Nephron progenitor cell (in vitro differentiated cells): ENCODE measurements at regions not wholly inside any gene's neighbourhood (a gene's known extent, or its start where the extent isn't known, plus 50 kb on each side); places are given as distances from the start of the nearest gene placed in this dataset.

Source experiments
- DNase-seq: peaks from one replicate; pipeline ENCODE4 v3.0.0; 2021
- H3K27ac Mint-ChIP-seq: 2 replicates; pipeline ENCODE4 v1.8.0; 2021; ENCODE audit warnings: mild to moderate bottlenecking, moderate library complexity, mixed read lengths
- H3K27me3 Mint-ChIP-seq: 2 replicates; pipeline ENCODE4 v1.8.0; 2021; ENCODE audit warnings: mild to moderate bottlenecking, low read depth, mixed read lengths; ENCODE audit not compliant: poor library complexity
- H3K36me3 Mint-ChIP-seq: 2 replicates; pipeline ENCODE4 v1.8.0; 2021; ENCODE audit warnings: low read depth, mixed read lengths
- H3K4me1 Mint-ChIP-seq: 2 replicates; pipeline ENCODE4 v1.8.0; 2021; ENCODE audit warnings: mixed read lengths
- H3K4me3 Mint-ChIP-seq: 2 replicates; pipeline ENCODE4 v1.8.0; 2021; ENCODE audit warnings: mild to moderate bottlenecking, moderate library complexity, mixed read lengths
- H3K9me3 Mint-ChIP-seq: 2 replicates; pipeline ENCODE4 v1.8.0; 2021; ENCODE audit warnings: mild to moderate bottlenecking, moderate library complexity, mixed read lengths
- TF ChIP-seq, protein P1 (sequence below): fragments of 200-600 bp; sonication (generic); IDR thresholded peaks from 2 replicates; pipeline ENCODE4 v1.5.0; 2021; ENCODE audit warnings: antibody characterized with exemption

DNA sequence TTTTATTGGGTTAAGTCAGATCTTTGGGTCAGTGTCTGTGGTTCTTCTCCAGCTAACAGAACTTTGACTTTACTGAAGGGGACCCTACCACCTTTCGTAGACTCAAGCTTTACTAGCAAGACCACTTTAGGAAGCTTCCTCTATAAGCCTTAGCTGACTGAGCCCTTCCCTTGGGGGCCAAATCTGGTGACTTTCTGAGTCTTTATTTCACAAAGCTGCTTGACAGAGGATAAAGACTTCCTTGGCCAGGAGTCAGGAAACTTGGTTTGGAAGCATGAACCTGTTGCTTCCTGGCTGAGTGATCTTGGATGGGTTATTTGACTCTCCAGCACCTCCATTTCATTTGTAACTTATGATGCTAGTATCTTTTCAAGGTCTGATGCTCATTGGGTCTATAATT, 466.7 kb downstream of the TYW1 start:
- Mint-ChIP-seq H3K4me1 (peaks cover 42% of the 10 kb centered on the region), H3K27me3 (peaks cover 32% of the 10 kb centered on the region), H3K9me3 (peaks cover 57% of the 10 kb centered on the region), H3K4me3 (no peak overlapping the region), H3K36me3 (peaks cover 25% of the 10 kb centered on the region), H3K27ac (peak overlapping the region; percentile 76)
- TF ChIP-seq, protein P1, sequence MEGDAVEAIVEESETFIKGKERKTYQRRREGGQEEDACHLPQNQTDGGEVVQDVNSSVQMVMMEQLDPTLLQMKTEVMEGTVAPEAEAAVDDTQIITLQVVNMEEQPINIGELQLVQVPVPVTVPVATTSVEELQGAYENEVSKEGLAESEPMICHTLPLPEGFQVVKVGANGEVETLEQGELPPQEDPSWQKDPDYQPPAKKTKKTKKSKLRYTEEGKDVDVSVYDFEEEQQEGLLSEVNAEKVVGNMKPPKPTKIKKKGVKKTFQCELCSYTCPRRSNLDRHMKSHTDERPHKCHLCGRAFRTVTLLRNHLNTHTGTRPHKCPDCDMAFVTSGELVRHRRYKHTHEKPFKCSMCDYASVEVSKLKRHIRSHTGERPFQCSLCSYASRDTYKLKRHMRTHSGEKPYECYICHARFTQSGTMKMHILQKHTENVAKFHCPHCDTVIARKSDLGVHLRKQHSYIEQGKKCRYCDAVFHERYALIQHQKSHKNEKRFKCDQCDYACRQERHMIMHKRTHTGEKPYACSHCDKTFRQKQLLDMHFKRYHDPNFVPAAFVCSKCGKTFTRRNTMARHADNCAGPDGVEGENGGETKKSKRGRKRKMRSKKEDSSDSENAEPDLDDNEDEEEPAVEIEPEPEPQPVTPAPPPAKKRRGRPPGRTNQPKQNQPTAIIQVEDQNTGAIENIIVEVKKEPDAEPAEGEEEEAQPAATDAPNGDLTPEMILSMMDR: no peak
- no peak for DNase-seq

DNA sequence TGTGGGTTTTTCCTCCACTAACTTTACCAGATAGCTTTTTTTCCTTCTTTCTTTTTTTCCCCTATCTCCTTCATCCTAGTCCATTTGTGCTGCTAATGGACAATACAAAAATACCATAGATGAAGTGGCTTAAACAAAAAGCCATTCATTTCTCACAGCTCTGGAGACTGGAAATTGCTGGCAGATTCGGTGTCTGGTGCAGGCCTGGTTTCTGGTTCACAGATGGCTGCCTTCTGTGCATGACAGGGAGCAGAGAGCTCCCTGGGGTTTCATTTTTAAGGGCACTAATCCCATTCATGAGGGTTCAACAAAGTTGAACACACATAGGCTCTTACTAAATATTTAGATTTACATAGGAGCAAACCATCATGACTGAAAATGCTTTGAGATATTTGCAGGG, 467.4 kb downstream of the TYW1 start:
- no peak overlapping the region for H3K4me3 Mint-ChIP-seq

DNA sequence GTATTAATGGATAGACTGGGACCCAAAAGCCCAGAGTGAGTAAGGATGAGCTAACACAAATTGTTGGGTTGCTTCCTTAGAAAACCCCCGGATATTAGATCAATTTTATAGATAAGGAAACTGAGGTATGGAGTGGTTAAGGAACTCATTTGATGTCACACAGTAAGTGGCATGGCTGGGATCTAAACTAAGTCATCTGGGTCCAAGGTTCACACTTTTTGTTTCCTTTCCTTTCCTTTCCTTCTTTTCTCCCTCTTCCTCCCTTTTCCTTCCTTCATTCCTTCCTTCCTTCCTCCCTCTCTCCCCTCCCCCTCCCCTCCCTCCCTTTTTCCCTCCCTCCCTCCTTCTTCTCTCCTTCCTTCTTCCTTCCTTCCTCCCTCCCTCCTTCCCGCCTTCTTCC, 469.5 kb downstream of the TYW1 start:
- peaks cover 37% of the 10 kb centered on the region for H3K36me3 Mint-ChIP-seq
- no peak overlapping the region for H3K4me3 Mint-ChIP-seq
- H3K27ac Mint-ChIP-seq: no peak overlapping the region
- H3K4me1 Mint-ChIP-seq: peaks cover 49% of the 10 kb centered on the region
- H3K27me3 Mint-ChIP-seq: peaks cover 24% of the 10 kb centered on the region
- H3K9me3 Mint-ChIP-seq: peaks cover 65% of the 10 kb centered on the region
- TF ChIP-seq, protein P1: no peak
- DNase-seq: no peak

More for the DNA sequence above, 467.4 kb downstream of the TYW1 start:
- peak overlapping the region; percentile 52 for H3K27ac Mint-ChIP-seq
- H3K9me3 Mint-ChIP-seq: peaks cover 58% of the 10 kb centered on the region
- TF ChIP-seq, protein P1: no peak
- peaks cover 31% of the 10 kb centered on the region for H3K36me3 Mint-ChIP-seq
- H3K27me3 Mint-ChIP-seq: peaks cover 30% of the 10 kb centered on the region
- no peak for DNase-seq
- H3K4me1 Mint-ChIP-seq: peaks cover 42% of the 10 kb centered on the region

DNA sequence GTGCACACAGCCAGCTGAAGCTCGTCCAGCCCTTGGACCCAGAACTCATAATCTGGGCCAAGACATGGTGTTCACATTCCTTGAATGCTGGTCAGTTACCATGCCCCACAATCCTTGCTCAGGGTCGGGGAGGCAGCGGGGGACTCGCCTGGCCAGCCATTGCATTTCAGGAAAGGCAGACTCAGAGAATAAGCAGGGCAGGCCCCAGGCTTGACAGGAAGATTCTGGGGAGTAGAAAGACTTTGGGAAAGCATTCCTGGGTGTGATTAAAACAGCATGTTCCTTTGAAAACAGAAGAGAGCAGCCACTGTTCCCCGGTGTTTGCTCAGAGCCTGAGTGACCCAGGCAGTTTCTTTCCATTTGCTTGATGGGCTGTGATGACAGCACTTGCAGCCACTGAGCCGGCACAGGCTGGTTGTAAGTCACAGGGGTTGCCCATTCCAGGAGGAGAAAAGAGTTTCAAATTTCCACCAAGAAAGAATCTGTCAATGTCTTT, 473.7 kb downstream of the TYW1 start:
- Mint-ChIP-seq H3K27me3 (peaks cover 20% of the 10 kb centered on the region), H3K4me1 (peaks cover 18% of the 10 kb centered on the region), H3K9me3 (peaks cover 58% of the 10 kb centered on the region), H3K36me3 (peaks cover 28% of the 10 kb centered on the region), H3K27ac (peak overlapping the region; percentile 98), H3K4me3 (peak overlapping the region; percentile 48)
- TF ChIP-seq, protein P1: no peak
- peak; percentile 59 for DNase-seq

DNA sequence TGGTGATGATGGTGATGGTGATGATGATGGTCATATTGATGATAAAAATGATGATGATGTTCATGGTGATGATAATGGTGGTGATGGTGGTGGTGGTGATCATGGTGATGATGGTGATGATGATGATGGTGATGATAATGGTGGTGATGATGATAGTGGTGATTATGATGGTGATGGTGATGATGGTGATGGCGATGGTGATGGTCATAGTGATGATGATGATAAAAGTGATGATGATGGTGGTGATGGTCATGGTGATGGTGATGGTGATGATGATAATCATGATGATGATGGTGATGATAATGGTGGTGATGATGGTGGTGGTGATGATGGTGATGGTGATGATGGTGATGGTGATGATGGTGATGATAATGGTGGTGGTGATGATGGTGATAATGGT, 478.7 kb downstream of the TYW1 start:
- TF ChIP-seq, protein P1: no peak
- no peak overlapping the region for H3K27ac Mint-ChIP-seq
- peaks cover 13% of the 10 kb centered on the region for H3K27me3 Mint-ChIP-seq
- no peak for DNase-seq
- H3K9me3 Mint-ChIP-seq: peaks cover 15% of the 10 kb centered on the region
- no peaks in the 10 kb centered on the region for H3K36me3 Mint-ChIP-seq
- H3K4me1 Mint-ChIP-seq: peaks cover 15% of the 10 kb centered on the region
- no peak overlapping the region for H3K4me3 Mint-ChIP-seq

DNA sequence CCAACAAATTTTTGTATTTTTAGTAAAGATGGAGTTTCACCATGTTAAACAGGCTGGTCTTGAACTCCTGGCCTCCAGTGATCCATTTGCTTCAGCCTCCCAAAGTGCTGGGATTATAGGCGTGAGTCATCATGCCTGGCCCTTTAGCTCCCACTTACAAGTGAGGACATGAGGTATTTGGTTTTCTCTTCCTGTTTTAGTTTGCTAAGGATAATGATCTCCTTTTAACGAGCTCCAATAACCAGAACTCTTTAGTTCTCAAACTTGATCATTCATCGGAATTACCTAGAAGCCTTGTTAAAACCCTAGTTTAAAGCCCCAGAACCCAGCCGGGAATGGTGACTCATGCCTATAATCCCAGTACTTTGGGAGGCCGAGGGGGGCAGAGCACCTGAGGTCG, 481.4 kb downstream of the TYW1 start:
- no peak overlapping the region for H3K4me3 Mint-ChIP-seq
- no peaks in the 10 kb centered on the region for H3K36me3 Mint-ChIP-seq
- TF ChIP-seq, protein P1: no peak
- H3K9me3 Mint-ChIP-seq: peaks cover 7% of the 10 kb centered on the region
- no peak overlapping the region for H3K27ac Mint-ChIP-seq
- peaks cover 24% of the 10 kb centered on the region for H3K27me3 Mint-ChIP-seq
- no peak for DNase-seq
- peaks cover 9% of the 10 kb centered on the region for H3K4me1 Mint-ChIP-seq
